Ishikawa (cell line): ENCODE measurements at regions not wholly inside any gene's neighbourhood (a gene's known extent, or its start where the extent isn't known, plus 50 kb on each side); places are given as distances from the start of the nearest gene placed in this dataset.

Source experiments
- CEBPB ChIP-seq: IDR thresholded peaks from 2 replicates; pipeline ENCODE4 v1.6.1; 2012
- CREB1 ChIP-seq: IDR thresholded peaks from 2 replicates; pipeline ENCODE4 v1.6.1; 2012; ENCODE audit warnings: low read depth
- EGR1 ChIP-seq: IDR thresholded peaks from 2 replicates; pipeline ENCODE4 v1.6.1; 2012
- EP300 ChIP-seq: IDR thresholded peaks from 2 replicates; pipeline ENCODE4 v1.6.1; 2012; ENCODE audit warnings: borderline replicate concordance
- FOXM1 ChIP-seq: IDR thresholded peaks from 2 replicates; pipeline ENCODE4 v1.6.1; 2012; ENCODE audit warnings: low read depth, borderline replicate concordance
- MAX ChIP-seq: IDR thresholded peaks from 2 replicates; pipeline ENCODE4 v1.6.1; 2012
- NFIC ChIP-seq: IDR thresholded peaks from 2 replicates; pipeline ENCODE4 v1.6.1; 2012
- RAD21 ChIP-seq: IDR thresholded peaks from 2 replicates; pipeline ENCODE4 v1.6.1; 2012; ENCODE audit warnings: low read depth
- REST ChIP-seq: IDR thresholded peaks from 2 replicates; pipeline ENCODE4 v1.6.1; 2012; ENCODE audit warnings: low read depth, mild to moderate bottlenecking
- TAF1 ChIP-seq: IDR thresholded peaks from 2 replicates; pipeline ENCODE4 v1.6.1; 2012; ENCODE audit warnings: low read depth, mild to moderate bottlenecking
- TEAD4 ChIP-seq: IDR thresholded peaks from 2 replicates; pipeline ENCODE4 v1.6.1; 2012
- USF1 ChIP-seq: IDR thresholded peaks from 2 replicates; pipeline ENCODE4 v1.6.1; 2012
- YY1 ChIP-seq: IDR thresholded peaks from 2 replicates; pipeline ENCODE4 v1.6.1; 2012; ENCODE audit warnings: low read depth
- ZBTB7A ChIP-seq: IDR thresholded peaks from 2 replicates; pipeline ENCODE4 v1.6.1; 2012; ENCODE audit warnings: low read depth

- TF ChIP-seq TAF1, result no peak
- TF ChIP-seq EP300, result no peak
- TF ChIP-seq CEBPB, result no peak
- TF ChIP-seq RAD21, result no peak
- no peak for TF ChIP-seq MAX
- TF ChIP-seq REST, result no peak
- TF ChIP-seq ZBTB7A, result no peak
- no peak for TF ChIP-seq YY1
- TF ChIP-seq FOXM1, result no peak
- TF ChIP-seq USF1, result no peak
- TF ChIP-seq NFIC, result no peak
- no peak for TF ChIP-seq EGR1
- no peak for TF ChIP-seq CREB1
- TF ChIP-seq TEAD4, result no peak
Observed at GRCh38 chr14:65224799-65225198, 122.5 kb upstream of the MAX start.
